ENCODE measurements at regions not wholly inside any gene's neighbourhood (a gene's known extent, or its start where the extent isn't known, plus 50 kb on each side); places are given as distances from the start of the nearest gene placed in this dataset.
A peak's percentile ranks its signal among the peaks of the same experiment; 100 is the strongest.
"Not testable (repeated sequence)": the region's sequence is repeated elsewhere in the genome, so short reads cannot be mapped to it uniquely, and the experiment has no call there.

DNA sequence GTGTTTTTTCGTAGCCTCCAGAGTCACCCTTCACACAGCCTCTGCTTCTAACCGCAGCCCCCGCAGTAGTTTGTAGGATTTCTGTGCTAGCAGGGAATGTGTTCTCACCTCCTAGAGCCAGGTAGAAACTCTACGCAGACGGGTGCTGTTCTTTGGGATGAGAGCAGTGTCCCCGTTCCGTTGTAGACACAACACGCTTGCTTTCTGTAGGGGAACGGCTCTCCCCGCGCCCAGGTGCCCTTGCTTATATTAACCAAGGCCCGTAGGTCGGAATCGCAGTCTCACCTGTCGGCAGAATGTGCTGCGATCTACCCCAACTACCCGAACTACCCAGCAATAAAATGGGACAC lies 111.8 kb upstream of the NBPF11 start:
- DNase-seq: no peak

DNA sequence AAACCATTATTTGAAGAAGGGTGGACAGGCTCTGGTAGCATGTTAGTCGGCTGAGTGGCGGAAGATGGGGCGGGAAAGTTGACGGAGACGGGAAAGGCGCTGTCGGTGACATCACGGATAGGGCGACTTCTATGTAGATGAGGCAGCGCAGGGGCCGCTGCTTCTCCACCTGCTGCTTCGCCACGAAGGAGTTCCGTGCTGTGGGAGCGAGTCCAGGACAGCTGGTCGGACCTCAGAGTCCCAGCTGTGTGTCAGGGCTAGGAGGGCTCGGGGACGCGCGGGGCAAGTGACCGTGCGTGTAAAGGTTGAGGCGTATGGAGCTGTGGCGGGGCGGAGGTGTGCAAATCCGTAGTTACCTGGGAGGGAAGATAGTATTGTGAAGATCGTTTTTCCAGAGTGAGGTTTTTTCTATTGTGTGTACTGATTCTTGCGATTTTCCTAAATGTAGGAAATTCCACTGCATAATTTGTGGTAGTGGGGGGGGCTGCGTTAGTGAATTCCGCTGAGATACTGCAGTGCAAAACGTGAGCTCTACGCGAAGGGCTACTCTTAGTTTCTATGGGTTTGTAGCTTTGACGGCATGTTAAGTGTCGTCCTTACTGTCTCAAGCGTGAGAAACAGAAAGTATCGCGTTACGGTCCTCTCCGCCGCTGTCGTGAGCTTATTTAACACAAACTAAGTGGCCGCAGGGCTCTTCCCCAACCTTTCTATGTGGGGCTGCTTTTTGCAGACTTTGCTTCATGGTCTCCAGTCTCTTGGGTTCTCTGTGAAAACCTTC lies 111.2 kb upstream of the NBPF11 start:
- DNase-seq: peak in 10 of 14 donors; percentile 10 to 90 (median 40)

DNA sequence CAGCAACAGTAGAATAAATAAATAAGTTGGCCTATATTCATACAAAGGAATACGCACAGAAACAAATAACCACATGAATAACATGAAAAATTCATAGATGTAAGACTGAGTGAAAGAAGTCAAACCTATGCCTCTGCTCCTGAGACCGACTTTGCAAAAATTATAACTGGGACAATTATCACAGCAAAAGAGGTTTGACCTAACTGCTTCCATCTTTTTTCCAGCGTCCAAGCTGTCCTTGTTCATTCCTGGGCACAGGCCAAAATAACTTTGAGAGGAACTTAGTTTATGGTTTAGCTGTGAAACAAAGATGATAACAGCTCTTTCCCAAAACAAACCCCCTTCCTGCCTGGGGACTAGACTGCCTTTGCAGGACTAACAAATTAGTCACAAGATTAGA lies 109.6 kb upstream of the NBPF11 start:
- not testable (repeated sequence) for DNase-seq

GRCh38 chr1:148257886-148258285 lies 105.8 kb upstream of the NBPF11 start:
- DNase-seq: not testable (repeated sequence)

DNA sequence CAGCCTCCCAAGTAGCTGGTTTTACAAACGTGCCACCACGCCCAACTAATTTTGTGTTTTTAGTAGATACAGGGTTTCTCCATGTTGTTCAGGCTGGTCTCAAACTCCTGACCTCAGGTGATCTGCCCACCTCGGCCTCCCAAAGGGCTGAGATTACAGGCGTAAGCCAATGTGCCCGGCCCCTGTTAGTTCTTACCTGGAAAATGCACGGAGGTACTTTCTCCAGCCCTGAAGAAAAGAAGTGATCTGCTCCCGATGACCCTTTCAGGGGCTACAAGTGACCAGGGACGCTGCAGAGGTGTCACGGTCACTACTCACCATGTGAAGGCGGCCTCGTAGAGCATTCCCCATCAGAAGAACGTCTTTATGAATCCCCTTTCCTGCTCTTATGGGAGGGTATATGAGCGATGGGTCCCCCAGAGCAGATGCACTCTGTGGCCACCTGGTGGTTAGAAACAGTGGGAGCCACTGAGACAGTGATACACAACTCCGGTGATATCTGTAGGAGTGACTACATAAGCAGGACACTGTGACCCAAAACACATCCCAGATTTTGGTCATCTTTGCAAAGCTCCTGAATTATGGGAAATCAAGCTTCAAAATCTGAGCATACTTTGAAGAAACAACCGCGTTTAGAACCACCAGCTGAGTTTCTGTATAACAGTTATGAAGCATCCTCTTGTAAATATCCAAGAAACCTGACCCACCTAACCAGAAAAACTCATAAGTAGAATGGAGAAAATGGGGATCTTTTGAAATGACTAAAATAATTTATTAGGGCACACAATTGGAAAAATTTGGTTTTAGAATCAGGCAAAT lies 102.7 kb upstream of the NBPF11 start:
- DNase-seq: not testable (repeated sequence)

- not testable (repeated sequence) for DNase-seq
Measured at GRCh38 chr1:148253808-148254207, 101.7 kb upstream of the NBPF11 start.

GRCh38 chr1:148248798-148249197 lies 96.7 kb upstream of the NBPF11 start:
- DNase-seq: not testable (repeated sequence)

DNA sequence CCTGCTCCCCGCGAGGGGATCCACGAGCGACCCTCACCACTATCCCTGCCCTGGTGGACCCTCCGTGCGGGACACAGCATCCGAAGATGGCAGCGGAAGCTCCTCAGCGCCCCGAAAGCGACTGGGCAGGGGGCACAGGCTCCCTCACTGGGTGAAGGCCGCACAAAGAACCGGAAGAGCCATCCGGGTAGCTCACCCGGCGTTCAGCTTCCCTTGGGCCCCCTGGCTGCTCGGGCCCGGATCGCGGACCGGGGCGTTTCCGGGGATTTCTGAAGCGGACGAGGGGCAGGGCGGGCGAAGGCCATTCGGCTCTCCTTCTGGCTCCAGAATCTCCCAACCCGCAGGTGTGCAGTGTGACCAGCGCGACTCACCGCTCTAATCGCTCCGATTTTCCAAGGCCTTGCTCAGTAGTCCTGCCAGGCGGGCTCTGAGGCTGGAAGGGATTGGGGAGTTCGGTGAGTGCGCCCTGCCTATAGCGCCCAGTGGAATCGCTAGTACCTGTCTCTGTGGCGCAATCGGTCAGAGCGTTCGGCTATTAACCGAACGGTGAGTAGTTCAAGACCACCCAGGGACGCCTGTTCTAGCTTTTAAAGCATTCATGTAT lies 94.3 kb upstream of the NBPF11 start:
- not testable (repeated sequence) for DNase-seq

DNA sequence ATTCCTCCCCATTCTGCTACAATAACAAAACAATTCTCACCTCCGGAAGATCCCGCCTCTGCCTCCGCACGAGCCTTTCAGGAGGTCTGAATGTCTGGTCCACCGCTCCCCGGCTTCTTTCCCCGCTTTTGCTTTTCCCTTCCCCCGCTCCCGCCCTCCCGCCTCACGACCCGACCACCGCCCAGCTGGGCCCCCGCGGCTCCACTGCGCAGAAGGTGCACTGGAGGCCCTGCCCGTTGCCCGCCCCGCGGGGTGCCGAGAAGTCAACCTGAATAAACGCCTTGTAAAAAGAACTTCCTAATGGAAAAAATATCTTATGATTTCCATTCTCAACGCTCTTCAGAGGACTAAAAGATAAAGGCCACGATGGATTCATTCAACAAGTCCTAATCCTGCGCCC lies 93.8 kb upstream of the NBPF11 start:
- DNase-seq: not testable (repeated sequence)

DNA sequence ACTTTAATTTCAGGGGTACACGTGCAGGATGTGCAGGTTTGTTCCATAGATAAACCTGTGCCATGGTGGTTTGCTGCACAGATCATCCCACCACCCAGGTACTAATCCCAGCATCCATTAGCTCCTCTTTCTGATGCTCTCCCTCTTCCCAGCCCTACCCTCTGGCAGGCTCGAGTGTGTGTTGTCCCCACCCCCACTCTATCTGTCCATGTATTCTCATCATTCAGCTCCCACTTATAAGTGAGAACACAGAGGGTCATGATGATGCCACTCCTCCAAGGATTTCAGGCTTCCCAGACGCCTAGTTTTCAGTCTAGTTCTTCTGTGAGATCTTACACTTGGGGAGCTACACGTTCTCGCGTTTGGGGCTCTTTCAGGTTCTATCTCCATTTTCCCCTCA lies 93.4 kb upstream of the NBPF11 start:
- DNase-seq: not testable (repeated sequence)

DNA sequence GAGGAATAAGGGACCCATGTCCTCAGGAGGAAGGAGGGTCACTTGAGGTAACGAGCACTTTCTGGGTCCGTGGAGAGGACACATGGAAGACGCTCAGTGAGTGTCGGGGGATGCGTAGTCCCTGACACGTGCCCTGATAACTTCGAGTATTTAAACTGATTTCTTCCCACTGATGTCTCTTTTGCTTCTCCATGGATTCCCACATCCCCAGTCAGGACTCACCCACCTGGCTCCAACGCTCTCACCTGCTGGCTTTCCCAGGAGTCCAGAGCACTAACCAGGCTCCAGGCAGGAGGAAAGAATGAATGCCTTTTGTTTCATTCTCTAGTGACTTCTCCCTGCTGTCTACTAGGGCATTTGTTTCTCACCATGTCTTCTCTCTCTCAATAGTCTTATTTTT lies 81.2 kb upstream of the NBPF11 start:
- not testable (repeated sequence) for DNase-seq

GRCh38 chr1:148228846-148229245 lies 76.8 kb upstream of the NBPF11 start:
- DNase-seq: not testable (repeated sequence)

- DNase-seq: not testable (repeated sequence)
Measured at GRCh38 chr1:148222399-148223159, 70.5 kb upstream of the NBPF11 start.

DNA sequence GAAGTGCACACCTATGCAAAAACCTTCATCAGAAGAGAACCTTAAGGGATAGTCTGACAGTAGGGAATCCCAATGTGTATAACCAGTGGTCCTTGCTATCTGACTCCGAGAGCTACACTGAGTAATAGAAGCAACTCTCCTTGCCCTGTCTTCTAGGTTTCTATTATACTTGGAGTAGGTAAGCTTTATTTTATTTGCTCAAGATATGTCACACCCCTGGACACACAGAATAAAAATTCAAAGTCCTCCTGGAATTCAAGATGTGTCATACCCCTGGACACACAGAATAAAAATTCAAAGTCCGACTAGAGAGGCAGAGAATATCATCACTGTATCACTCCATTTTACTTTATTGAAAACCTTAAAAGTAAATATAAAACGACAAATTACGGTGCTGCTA lies 69.5 kb upstream of the NBPF11 start:
- DNase-seq: not testable (repeated sequence)

- DNase-seq: not testable (repeated sequence)
Measured at GRCh38 chr1:148219229-148219628, 67.1 kb upstream of the NBPF11 start.

DNA sequence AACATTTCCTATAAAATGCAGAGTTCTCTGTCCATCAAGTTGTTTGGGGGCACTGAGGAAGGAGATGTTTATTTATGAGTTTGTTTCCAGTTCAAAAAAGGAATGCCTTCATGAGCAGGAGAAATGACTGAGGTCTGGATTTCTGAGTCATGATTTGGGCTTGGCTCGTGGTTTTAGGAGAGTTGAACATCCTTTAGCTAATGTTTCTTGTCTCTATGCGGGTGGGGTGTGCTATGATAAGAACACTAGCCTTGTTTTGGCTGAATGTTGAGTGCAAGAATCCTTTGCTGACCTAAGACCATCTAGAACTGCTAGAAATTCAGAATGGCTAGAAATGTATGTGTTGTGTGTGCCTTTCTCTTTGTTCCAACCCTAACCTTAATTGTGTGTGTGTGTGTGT lies 59.1 kb upstream of the NBPF11 start:
- not testable (repeated sequence) for DNase-seq

GRCh38 chr1:148210624-148211023 lies 58.5 kb upstream of the NBPF11 start:
- DNase-seq: not testable (repeated sequence)

- not testable (repeated sequence) for DNase-seq
Measured at GRCh38 chr1:148210166-148210565, 58.1 kb upstream of the NBPF11 start.

DNA sequence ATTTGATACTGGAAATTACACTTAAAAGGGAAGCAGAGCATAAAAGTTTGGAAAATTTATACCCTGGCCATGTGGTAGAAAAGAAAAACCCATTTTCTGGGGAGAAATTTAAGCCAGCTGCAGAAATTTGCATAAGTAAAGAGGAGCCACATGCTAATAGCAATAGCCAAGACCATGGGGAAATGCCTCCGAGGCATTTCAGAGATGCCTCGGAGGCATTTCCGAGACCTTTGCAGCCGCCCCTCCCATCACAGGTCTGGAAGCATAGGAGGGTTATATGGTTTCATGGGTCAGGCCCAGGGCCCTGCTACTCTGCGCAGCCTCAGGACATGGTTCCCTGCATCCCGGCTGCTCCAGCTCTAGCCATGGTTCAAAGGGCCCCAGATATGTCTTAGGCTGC lies 49.9 kb upstream of the NBPF11 start:
- DNase-seq: not testable (repeated sequence)
